AG04450 (cell line): ENCODE measurements at regions not wholly inside any gene's neighbourhood (a gene's known extent, or its start where the extent isn't known, plus 50 kb on each side); places are given as distances from the start of the nearest gene placed in this dataset.
A peak's percentile ranks its signal among the peaks of the same experiment; 100 is the strongest.

Source experiments
- CTCF ChIA-PET: fragments of 300-600, 350-600 bp; formaldehyde crosslinking; extraction: SDS; loops from one replicate; lab custom pipeline; 2022; ENCODE audit warnings: antibody characterized with exemption, inconsistent platforms; lab: Charles Lee
- POLR2A ChIA-PET: fragments of 350-600 bp; formaldehyde crosslinking; extraction: SDS; loops from one replicate; lab custom pipeline; 2021; ENCODE audit warnings: antibody characterized with exemption, inconsistent platforms; lab: Yijun Ruan, JAX
- DNase-seq: peaks from one replicate; pipeline ENCODE4 v3.0.0-alpha.2; 2011; ENCODE audit warnings: low read depth, low spot score
- H3K27ac ChIP-seq: one replicate; pipeline ENCODE4 v1.5.1; 2012; ENCODE audit warnings: low read depth, low read length, control low read depth
- H3K27me3 ChIP-seq: one replicate; pipeline ENCODE4 v1.6.0; 2012; ENCODE audit warnings: low read length; ENCODE audit not compliant: control insufficient read depth, insufficient read depth
- H3K4me3 ChIP-seq: 2 replicates; pipeline ENCODE4 v1.5.1; 2011; ENCODE audit warnings: mild to moderate bottlenecking, low read depth, low read length, control low read depth
- H3K9me3 ChIP-seq: 2 replicates; pipeline ENCODE4 v1.5.1; 2012; ENCODE audit warnings: low read length; ENCODE audit not compliant: control insufficient read depth, insufficient read depth
- CTCF ChIP-seq: IDR thresholded peaks from 2 replicates; pipeline ENCODE4 v1.5.1; 2011; ENCODE audit warnings: low read depth, low read length, control low read depth, inconsistent platforms

GRCh38 chr18:11322716-11323115 is 173.3 kb upstream of the PIEZO2 start:
- Histone ChIP-seq H3K27me3 (no peaks in the 10 kb centered on the region), H3K4me3 (no peak overlapping the region), H3K9me3 (no peaks in the 10 kb centered on the region), H3K27ac (no peak overlapping the region)
- no peak for DNase-seq
- ChIA-PET POLR2A (no interaction called here), CTCF (no interaction called here)
- no peak; the same call in 1 of the 2 replicates for TF ChIP-seq CTCF

- ChIA-PET POLR2A (no interaction called here), CTCF (interaction anchor here (3.9 kb wide), 1 partner anchor 11 kb away, joined by 28 read pairs; no protein-coding TSS in a partner anchor)
Observed at GRCh38 chr18:11322006-11322405, 172.6 kb upstream of the PIEZO2 start.

GRCh38 chr18:11320986-11321385 is 171.6 kb upstream of the PIEZO2 start:
- Histone ChIP-seq H3K27me3 (no peaks in the 10 kb centered on the region), H3K9me3 (no peaks in the 10 kb centered on the region), H3K27ac (no peak overlapping the region), H3K4me3 (no peak overlapping the region)
- CTCF ChIA-PET, result interaction anchor here (3.9 kb wide), 1 partner anchor 10 kb away, joined by 28 read pairs; no protein-coding TSS in a partner anchor
- DNase-seq, result no peak
- POLR2A ChIA-PET, result interaction anchor here (0.7 kb wide), 1 partner anchor 45 kb away, joined by 3 read pairs; no protein-coding TSS in a partner anchor
- no peak for TF ChIP-seq CTCF

More at GRCh38 chr18:11322006-11322405, 172.6 kb upstream of the PIEZO2 start:
- Histone ChIP-seq H3K4me3 (no peak overlapping the region), H3K27me3 (no peaks in the 10 kb centered on the region), H3K9me3 (no peaks in the 10 kb centered on the region), H3K27ac (no peak overlapping the region)
- no peak for TF ChIP-seq CTCF
- no peak for DNase-seq

- Histone ChIP-seq H3K27me3 (no peaks in the 10 kb centered on the region), H3K27ac (no peak overlapping the region), H3K9me3 (no peaks in the 10 kb centered on the region), H3K4me3 (no peak overlapping the region)
- CTCF ChIA-PET, result interaction anchor here (1.5 kb wide), 1 partner anchor 237 kb away, joined by 5 read pairs; no protein-coding TSS in a partner anchor
- TF ChIP-seq CTCF, result no peak
- POLR2A ChIA-PET, result no interaction called here
- DNase-seq, result no peak
Observed at GRCh38 chr18:11316546-11316945, 167.2 kb upstream of the PIEZO2 start.

GRCh38 chr18:11310476-11311086 is 161.2 kb upstream of the PIEZO2 start:
- DNase-seq, result no peak
- ChIA-PET POLR2A (no interaction called here), CTCF (interaction anchor here (0.6 to 4.7 kb wide), 73 partner anchors 9 to 523 kb away, joined by 3 to 170 read pairs (median 4); no protein-coding TSS in a partner anchor)
- H3K27me3 ChIP-seq, result no peaks in the 10 kb centered on the region
- no peaks in the 10 kb centered on the region for H3K9me3 ChIP-seq
- peak; percentile 86 for TF ChIP-seq CTCF
- H3K4me3 ChIP-seq, result no peak overlapping the region
- no peak overlapping the region for H3K27ac ChIP-seq
